C4-2B (cell line): ENCODE measurements at regions not wholly inside any gene's neighbourhood (a gene's known extent, or its start where the extent isn't known, plus 50 kb on each side); places are given as distances from the start of the nearest gene placed in this dataset.

Experiments
- ZFX ChIP-seq: fragments of 450-650 bp; IDR thresholded peaks from 2 replicates; pipeline ENCODE4 v1.6.1; 2017
- TF ChIP-seq, protein P1 (sequence below): fragments of 450-650 bp; conservative IDR thresholded peaks from 2 replicates; pipeline ENCODE4 v1.5.1; 2017; ENCODE audit warnings: mild to moderate bottlenecking

DNA sequence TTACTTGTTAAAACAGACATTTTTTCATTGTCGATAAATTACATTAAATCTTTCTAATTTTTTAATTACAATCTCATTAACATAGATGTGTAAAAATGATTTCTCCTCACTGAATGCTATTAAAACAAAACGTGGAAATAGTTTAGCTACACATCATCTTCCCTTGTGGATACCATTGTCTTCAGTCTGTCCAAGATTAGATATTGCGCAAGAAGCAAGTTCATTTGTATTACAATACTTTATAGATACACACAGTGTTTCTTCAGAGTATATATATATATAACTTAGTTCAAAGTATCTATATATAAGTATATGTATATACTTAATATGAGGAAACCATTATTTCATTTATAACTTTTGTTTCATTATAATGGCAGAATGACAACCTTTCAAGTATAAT, 883.3 kb upstream of the CNTN5 start:
- TF ChIP-seq, protein P1, sequence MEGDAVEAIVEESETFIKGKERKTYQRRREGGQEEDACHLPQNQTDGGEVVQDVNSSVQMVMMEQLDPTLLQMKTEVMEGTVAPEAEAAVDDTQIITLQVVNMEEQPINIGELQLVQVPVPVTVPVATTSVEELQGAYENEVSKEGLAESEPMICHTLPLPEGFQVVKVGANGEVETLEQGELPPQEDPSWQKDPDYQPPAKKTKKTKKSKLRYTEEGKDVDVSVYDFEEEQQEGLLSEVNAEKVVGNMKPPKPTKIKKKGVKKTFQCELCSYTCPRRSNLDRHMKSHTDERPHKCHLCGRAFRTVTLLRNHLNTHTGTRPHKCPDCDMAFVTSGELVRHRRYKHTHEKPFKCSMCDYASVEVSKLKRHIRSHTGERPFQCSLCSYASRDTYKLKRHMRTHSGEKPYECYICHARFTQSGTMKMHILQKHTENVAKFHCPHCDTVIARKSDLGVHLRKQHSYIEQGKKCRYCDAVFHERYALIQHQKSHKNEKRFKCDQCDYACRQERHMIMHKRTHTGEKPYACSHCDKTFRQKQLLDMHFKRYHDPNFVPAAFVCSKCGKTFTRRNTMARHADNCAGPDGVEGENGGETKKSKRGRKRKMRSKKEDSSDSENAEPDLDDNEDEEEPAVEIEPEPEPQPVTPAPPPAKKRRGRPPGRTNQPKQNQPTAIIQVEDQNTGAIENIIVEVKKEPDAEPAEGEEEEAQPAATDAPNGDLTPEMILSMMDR: no peak
- TF ChIP-seq ZFX: no peak
